ENCODE measurements at regions not wholly inside any gene's neighbourhood (a gene's known extent, or its start where the extent isn't known, plus 50 kb on each side); places are given as distances from the start of the nearest gene placed in this dataset.

GRCh38 chr5:129382921-129383672, 77.0 kb upstream of the ADAMTS19 start:
- in situ Hi-C loops (cut with HindIII; ENCODE audit: low sequenced_read_pairs): no loop called here
- no peak overlapping the region for H3K4me3 ChIP-seq (ENCODE audit: low read depth, low read length)
- TF ChIP-seq CTCF (IDR thresholded peaks at IDR 0.05; ENCODE audit: low read depth, low read length): no peak
- no peak for DNase-seq (ENCODE audit: low read depth, low spot score)

GRCh38 chr5:129384193-129384592, 75.9 kb upstream of the ADAMTS19 start:
- DNase-seq (ENCODE audit: low read depth, low spot score): no peak
- no peak overlapping the region for H3K4me3 ChIP-seq (ENCODE audit: low read depth, low read length)
- in situ Hi-C loops (cut with HindIII; ENCODE audit: low sequenced_read_pairs): no loop called here
- TF ChIP-seq CTCF (IDR thresholded peaks at IDR 0.05; ENCODE audit: low read depth, low read length): no peak

- in situ Hi-C loops (cut with HindIII; ENCODE audit: low sequenced_read_pairs): no loop called here
- no peak overlapping the region for H3K4me3 ChIP-seq (ENCODE audit: low read depth, low read length)
- DNase-seq (ENCODE audit: low read depth, low spot score): no peak
- TF ChIP-seq CTCF (IDR thresholded peaks at IDR 0.05; ENCODE audit: low read depth, low read length): no peak
Observed at GRCh38 chr5:129384736-129385135, 75.4 kb upstream of the ADAMTS19 start.

- no peak for DNase-seq (ENCODE audit: low read depth, low spot score)
- in situ Hi-C loops (cut with HindIII; ENCODE audit: low sequenced_read_pairs): no loop called here
- H3K4me3 ChIP-seq (ENCODE audit: low read depth, low read length): no peak overlapping the region
- no peak for TF ChIP-seq CTCF (IDR thresholded peaks at IDR 0.05; ENCODE audit: low read depth, low read length)
Observed at GRCh38 chr5:129387944-129388343, 72.2 kb upstream of the ADAMTS19 start.

GRCh38 chr5:129392681-129393080, 67.4 kb upstream of the ADAMTS19 start:
- no peak overlapping the region for H3K4me3 ChIP-seq (ENCODE audit: low read depth, low read length)
- in situ Hi-C loops (cut with HindIII; ENCODE audit: low sequenced_read_pairs): no loop called here
- DNase-seq (ENCODE audit: low read depth, low spot score): no peak
- TF ChIP-seq CTCF (IDR thresholded peaks at IDR 0.05; ENCODE audit: low read depth, low read length): no peak

GRCh38 chr5:129395247-129395646, 64.9 kb upstream of the ADAMTS19 start:
- no peak for DNase-seq (ENCODE audit: low read depth, low spot score)
- TF ChIP-seq CTCF (IDR thresholded peaks at IDR 0.05; ENCODE audit: low read depth, low read length): no peak
- in situ Hi-C loops (cut with HindIII; ENCODE audit: low sequenced_read_pairs): no loop called here
- no peak overlapping the region for H3K4me3 ChIP-seq (ENCODE audit: low read depth, low read length)
